ENCODE measurements at regions not wholly inside any gene's neighbourhood (a gene's known extent, or its start where the extent isn't known, plus 50 kb on each side); places are given as distances from the start of the nearest gene placed in this dataset.
"Not testable (repeated sequence)": the region's sequence is repeated elsewhere in the genome, so short reads cannot be mapped to it uniquely, and the experiment has no call there.

DNA sequence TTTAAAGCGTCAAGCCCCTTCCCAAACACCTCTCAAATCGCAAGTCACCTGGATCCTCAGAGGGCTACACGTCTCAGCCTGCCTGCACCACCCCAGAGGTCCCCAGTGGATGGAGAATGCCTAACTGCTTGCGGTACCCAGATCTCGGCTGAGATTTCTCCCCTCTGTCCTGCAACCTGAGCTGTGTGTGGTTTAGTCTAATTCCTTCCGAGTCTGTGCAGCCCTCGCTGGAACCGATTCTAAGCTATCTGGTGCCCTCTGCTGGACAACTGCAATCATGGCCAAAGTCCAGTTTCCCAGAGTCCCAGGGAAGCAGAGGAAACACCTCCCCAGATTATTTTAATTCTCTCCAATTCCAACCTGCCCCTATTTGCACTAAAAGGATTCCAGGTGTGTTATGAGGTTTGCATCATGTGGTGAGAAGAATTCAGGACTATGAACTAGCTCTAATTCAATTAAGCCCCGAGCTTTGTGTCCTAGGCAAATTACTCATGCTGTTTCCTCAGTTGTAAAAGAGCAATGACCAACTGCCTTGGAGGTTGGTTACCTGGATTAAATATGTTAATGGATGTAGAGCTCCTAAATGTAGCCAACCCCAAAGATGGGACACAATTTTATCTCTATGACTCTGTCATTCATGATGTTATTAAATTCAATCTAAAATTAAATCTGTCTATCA, 276.1 kb upstream of the NCKAP5 start:
- peak; percentile 32 for DNase-seq

DNA sequence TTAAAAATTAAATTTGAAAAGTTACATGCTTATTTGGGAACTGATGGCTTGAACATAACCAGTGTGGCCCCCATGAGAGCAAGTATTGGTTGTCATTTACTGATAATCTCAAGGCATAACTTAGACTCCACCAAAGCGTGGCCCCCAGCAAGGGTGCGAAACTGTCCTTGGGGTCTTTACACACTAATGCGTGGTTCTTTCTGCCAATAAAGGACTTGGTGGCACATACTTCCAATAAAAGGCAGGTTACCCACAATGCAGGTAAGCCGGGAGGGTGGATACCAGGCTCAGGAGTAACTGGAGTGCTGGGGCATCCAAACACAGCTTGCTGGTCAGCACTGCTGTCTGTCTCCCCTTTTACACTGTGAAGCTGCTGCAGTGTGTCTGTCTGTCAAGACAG, 278.2 kb upstream of the NCKAP5 start:
- no peak for DNase-seq

DNA sequence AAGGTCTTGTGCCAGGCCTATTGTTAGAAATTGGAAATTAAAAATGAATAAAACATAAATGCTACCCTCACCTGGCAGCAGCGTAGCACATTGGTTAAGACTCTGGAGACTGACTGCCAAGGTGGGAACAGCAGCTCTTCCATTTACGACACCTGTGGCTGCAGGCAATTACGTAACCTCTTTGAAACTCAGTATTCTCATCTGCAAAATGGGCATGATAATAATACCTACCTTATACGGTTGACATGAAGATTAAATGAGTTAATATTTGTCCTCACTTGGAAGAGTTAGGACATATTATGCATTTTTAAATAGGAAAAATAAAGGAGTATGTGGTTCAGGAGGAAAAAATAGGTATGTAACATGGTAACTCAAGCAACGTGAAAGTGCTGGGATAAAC, 279.3 kb upstream of the NCKAP5 start:
- no peak for DNase-seq

DNA sequence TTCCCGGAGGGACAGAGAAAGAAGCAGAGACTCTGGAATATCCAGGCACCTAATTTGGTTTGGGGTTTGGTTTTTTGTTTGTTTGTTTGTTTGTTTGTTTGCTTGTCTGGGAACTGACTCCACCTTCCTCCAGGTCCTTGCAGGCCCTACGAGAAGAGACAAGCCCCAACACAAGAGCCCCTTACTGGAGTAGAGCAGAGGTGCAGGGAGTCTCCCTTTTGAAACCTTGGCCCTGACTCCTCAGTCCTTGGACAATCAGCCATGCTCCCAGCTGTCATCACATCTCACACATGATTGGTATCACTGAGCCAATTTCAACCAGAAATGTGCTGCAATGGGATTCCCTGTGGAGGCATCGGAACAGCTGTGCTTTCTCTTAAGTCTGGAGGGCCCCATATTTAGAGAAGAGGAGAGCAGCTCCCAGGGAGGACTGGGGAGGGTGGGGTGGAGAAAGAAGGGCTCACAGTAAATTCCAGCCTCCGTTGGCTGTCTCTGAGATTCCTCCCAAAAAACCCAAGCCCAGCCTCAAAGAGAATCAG, 279.9 kb upstream of the NCKAP5 start:
- DNase-seq, result no peak

DNA sequence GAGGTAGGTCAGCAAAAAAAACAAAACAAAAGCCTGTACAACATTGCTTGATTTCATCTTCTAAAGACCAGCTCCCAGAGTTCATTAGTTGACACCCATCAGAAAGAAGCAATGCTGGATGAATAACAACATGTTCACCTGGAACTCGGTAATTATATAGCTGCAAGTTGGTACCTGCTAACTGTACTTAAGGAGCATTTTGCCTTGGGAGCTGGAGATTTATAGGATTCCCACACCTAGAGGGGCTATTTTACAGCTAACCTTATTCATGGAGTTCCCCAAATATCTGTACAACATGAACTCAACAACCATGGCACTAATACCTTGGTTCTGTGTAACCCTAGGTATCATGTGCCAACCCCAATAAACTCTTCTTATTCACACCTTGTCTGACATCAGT, 281.1 kb upstream of the NCKAP5 start:
- no peak for DNase-seq

DNA sequence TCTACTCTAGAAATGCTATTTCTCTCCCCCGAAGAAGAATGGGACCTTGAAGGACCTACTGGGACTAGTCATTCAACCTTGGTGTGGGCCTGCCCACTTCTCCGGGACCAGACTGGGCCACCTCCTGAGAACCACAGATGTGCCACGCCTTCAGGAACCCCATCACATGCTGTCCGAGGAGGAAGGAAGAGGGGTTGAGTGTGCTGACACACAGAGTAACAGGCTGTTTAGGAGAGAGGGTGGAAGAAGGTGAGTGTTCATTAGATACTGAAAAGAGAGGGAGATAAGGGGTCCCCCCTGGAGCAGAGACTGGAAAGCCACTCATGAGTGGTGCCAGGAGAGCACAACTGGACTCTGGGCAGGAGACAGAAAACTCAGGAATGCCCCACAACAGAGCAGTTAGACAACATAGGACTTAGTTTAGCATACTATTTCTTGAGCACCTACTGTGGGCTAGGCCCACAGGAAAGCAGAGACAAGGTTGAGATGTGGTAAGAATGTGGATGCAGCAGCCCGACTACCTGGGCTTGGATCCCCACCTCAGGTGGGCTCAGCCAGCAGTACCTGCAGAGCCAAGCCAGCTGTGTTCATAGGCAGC, 286.4 kb upstream of the NCKAP5 start:
- DNase-seq, result no peak

DNA sequence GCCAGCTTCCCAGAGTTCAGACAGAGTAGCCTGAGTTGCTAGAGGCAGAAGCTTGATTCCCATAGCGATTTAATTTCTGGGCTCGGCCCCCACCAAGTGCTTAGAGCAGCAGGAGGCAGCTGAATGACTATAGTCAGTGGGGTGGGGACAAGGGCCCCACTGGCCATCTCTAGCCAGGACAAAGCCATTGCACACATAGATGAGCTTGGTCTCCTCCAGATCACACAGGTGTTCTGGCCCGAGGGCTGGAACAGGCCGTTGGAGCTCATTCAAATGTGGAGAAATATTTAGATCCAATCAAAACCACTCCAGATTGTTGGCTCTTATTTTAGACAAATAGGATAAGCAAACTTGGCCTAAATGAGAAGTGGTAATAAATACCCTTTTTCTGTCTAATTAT, 287.3 kb upstream of the NCKAP5 start:
- no peak for DNase-seq

DNA sequence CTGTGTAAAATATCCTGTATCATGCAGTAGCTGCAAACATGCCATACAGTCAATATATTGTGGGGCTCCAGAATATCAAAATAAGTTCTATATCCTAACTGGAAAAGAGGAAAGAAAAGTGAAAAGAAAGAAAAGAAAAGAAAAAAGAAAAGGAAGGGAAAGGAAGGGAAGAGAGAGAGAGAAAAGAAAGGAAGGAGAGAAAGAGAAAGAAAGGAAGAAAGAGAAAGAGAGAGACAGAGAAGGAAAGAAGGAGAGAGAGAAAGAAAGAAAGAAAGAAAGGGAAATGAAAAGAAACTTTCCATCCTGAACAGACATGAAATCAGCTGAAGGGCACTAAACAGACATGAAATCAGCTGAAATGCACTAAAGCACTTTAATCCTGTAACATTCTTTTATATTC, 288.4 kb upstream of the NCKAP5 start:
- DNase-seq, result no peak

DNA sequence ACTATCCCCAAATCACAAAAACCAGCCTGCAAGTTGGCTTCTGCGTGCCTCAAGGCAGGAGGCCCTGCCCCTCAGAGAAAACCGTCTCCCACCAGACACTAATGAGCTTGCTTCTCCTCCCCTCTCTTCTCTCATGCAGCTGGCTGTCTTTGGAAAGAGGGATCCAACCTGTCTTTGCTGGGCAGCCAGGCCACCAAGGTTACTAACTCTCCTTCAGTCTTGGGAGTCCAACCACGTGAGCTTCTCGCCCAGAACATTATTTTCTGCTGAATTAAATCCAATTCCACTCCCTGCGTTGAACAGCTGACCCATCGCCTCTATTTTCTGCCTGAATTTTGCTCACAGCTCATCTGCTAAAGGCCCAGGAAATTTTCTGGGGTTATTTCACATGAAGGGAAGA, 291.3 kb upstream of the NCKAP5 start:
- DNase-seq, result no peak

DNA sequence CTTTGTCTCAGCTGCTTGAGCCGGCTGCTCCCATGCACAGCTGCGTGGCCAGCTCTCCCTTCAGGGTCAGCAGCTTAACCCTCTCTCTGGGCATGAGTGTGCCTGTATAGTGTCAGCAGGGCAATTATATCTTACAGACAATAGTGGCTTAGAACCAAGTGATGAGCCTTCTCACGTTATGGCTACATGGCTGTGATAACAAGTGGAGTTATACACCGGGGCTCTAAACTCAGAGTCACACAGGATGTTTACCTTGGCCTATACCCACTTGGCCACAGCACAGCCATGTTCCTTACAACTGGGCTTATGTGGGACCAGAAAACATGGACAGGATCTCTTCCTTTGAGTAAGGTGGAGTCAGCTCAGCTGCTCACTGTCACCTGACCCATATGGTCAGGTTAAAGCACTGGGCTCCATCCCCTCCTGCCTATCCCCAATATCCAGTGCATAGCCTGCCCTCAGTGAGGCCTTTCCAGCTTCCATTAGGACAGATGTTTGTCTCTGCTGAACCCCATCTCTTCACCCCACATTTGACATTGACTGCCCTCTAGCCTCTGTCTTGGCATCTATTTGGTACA, 294.2 kb upstream of the NCKAP5 start:
- no peak for DNase-seq

DNA sequence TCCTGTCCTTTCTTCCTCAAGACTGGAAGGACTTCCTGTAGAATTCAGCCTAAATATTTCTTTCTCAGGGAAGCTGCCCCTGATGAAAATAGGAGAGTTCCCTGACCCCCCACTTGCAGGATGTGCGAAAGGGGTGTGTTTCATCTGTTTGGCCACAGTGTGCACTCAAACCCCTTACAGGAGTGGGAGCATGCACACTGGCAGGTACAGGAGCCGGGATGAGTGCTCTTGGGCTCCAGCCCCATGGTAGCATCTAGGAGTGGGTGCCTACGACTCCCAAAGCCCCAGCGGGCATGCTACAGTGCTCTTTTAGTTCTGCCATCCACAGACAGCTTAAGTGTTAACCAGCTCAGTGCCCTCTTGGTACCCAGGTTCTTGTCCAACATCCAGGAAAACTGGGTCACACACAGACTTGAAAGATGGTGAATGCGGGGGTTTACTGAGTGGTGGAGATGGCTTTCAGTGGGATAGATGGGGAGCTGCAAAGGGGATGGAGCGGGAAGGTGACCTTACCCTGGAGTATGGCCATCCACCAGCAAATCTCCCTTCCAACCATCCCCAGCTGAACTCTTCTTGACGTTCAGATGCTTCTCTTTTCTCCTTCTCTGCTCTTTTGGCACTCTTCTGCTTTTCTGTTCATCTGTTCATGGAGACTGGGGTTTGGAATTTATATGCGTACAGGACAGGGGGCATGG, 295.0 kb upstream of the NCKAP5 start:
- no peak for DNase-seq

DNA sequence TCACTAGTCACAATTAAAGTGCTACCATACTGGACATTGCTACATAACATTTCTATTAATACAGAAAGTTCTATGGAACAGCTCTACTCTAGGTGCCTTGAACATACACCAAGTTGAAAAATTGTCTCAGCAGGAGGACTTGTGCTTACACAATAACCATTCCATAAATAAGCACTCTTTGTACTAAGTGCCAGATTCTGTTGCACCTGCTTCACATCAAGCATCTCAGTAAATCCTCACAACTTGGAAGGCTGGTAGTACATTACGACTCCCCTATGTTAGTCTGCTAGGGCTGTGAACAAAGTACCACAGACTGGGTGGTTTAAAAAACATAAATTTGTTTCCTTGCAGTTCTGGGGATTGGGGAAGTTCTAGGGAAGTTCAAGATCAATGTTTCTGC, 296.9 kb upstream of the NCKAP5 start:
- no peak for DNase-seq

DNA sequence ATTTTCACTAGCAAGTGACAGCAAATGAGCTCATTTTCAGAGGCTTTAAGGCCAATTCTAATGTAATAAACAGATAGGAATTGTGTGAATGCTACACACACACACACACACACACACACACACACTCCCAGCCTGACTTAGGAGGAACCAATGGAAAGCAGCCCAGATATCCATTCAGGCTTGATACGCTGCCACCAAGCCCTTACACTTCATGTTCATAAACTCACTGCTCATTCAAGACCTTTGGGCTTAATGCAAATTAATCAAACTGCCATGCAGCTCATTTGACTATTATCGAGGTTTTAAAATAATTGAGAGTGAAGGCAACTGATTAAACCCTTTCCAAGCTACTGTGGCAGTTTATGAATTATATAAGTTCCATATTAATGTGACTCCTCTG, 298.9 kb upstream of the NCKAP5 start:
- no peak for DNase-seq

DNA sequence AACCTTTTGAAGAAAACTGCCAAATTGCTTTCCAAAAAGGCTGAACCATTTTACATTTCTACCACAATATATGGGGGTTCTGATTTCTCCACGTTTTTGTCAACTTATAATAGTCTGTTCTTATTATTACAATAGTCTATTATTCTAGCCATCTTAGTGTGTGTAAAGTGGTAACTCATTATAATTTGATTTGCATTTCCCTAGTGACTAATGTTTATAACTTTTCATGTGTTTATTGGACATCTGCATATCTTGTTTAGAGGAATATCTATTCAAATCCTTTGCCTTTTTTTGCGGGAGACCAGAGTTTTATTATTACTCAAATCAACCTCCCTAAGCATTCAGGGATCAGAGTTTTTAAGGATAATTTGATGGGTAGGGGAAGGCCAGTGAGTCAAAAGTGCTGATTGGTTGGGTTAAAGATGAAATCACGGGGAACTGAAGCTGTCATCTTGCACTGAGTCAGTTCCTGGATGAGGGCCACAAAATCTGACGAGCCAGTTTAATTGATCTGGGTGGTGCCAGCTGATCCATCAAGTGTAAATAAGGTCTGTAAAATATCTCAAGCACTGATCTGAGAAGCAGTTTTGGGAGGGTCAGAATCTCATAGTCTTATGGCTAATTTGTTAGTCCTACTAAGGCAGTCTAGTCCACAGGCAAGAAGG, 303.4 kb upstream of the NCKAP5 start:
- no peak for DNase-seq

DNA sequence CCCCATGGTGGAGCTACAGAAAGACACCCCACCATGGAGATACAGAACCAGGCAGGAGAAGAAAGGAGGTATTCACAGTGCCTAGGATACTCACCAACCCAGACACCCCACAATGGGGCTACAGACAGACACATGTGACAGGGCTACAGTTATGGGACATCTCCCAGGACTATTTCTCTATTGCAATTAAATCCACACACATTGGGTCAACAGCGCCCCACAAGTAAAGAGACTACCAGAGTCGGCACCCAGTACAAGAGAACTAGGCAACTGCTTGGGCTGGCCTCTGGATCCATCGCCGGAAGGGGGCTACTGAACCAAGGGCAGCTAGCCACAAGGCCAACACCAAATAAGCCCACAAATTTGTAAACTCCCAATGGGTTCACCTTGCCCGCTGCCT, 310.1 kb upstream of the NCKAP5 start:
- no peak for DNase-seq

DNA sequence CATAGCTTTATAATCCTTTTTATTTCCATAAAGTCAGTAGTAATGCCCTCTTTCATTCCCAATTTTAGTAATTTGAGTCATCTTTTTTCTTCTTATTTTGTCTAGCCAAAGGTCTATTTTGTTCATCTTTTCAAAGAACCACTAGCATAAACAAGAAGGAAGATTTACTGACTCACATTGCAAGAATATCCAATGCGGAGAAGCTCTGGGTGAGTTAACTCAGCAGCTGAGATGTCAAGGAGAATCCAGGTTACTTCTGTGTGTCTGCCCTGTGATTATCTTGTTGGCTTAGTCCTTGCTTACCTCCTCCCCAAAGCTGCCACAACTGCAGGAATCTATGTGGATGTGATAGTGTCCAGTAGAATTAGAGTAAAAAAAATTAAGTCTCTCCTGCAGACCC, 311.4 kb upstream of the NCKAP5 start:
- DNase-seq, result no peak

DNA sequence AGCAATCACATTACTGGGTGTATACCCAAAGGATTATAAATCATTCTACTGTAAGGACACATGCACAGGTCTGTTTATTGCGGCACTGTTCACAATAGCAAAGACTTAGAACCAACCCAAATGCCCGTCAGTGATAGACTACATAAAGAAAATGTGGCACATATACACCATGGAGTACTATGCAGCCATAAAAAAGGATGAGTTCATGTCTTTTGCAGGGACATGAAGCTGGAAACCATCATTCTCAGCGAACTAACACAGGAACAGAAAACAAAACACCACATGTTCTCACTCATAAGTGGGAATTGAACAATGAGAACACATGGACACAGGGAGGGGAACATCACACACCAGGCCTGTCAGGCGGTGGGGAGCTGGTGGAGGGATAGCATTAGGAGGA, 313.9 kb upstream of the NCKAP5 start:
- DNase-seq, result not testable (repeated sequence)

DNA sequence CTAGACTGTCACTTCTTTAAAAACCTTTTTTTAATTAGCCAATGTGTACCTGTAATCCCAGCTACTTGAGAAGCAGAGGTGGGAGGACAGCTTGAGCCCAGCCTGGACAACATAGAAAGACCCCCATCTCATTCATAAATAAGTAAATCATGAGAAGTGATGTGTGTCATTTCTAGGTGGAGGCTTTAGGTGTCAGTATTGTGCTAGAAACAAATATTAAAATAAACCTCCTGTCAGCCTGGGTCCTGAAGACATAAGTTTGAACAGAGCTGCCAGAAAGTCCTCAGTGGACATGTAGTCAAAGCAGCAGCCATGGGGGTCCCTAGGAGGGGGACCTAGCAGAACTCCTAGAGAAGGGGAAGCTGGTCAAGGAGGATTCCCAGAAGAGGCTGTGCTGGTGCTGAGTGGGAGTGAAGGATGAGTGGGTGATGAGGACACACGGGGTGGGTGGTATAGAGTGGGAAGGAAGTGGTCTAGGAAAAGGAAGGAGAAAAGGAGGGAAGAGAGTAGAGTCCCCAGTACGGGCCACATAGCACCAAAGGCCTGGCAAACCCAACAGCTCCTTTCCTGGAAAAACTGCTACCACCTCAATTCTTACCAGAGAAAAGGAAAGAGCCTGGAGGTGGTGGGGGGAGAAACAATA, 316.6 kb upstream of the NCKAP5 start:
- no peak for DNase-seq

DNA sequence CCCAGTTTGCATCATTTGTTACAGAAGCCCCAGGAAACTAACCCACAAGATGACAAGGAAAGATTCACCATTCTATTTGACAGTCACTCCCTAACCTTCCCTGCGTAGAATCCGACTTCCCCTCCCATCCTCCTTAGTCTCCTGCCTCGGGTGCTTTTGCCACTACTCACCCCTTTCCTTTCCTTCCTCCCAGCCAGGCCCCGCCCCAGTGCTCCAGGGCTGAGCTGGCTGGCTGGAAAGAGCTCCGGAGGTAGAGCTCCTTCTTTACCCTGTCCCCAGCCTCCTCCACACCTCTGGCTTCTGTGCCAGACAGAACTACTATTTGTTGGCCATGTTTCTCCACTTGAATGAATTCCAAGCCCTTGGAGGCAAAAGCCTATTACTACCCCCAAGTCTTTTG, 317.6 kb upstream of the NCKAP5 start:
- no peak for DNase-seq

DNA sequence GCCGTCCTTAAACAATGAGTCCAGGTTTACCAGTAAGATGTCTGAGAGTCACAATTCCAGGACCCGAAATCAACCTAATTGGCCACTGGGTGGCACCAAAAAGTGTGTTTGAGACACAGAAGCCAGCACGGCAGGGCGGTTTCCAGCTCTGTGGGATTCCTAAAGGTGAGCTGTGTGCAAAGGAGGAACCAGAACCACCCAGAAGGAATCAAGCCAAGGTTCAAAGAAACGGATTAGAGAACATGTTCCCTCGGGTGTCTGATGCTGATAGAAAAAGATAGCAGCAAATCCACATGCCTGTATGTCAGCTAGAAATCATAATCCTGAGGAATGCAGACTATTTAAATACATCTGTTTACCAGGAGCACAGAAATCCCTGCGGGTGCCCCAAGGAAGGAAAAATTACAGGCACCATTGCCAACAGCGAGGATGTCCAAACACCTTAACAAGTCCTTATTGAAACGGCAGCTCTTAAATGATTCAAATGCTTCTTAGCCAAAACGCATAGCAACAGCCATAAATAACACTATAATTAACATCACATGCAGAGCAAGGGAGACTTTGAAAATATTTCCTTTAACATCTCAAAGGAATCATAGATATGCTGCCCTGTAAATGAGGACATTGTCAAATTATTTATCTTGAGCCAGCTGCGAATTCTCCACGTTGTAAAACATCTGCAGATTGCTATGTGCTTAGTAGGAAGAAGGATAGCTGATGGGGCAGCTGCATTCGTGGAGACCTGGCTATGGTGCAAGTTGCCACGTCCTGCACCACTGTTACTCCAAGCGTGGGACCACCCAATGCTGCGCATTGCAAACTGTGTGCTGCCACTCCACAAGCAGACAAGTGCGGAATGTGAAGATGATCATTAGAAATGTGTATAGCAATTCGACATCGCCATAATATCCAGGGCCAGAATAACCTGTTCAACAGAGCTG, 318.7 kb upstream of the NCKAP5 start:
- peak; percentile 46 for DNase-seq

DNA sequence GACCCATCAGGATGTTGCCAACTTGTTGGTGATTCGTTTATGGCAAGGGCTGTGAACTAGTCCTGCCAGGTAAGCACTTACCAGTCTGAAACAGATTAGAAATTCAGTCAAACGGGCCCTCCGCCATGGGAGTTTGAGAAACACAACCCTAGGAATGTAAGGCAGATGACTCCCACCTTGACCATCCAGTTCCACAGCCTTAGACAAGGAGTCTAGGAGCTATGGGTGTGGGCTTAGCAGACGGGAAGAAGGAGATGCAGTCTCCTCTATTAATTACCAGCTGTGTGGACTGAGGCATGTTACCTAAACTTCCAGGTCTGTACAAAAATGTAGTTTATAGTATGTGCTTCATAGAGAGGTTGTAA, 319.4 kb upstream of the NCKAP5 start:
- no peak for DNase-seq

DNA sequence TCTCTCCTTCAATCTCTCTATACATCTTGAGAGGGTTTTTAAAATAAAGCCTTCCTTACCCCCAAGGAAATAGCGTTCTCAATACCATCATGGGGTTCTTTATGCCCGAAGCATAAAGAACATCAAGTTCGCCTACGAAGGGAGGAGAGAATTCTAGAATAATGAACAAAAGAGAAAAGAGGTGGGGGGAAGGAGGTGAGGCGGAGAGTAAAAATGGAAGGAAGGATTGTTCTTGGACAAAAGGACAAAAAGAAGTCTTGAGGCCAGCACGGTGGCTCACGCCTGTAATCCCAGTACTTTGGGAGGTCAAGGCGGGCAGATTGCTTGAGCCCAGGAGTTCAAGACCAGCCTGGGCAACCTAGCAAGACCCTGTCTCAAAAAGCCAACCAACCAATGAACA, 319.8 kb upstream of the NCKAP5 start:
- no peak for DNase-seq
